ENCODE measurements at regions not wholly inside any gene's neighbourhood (a gene's known extent, or its start where the extent isn't known, plus 50 kb on each side); places are given as distances from the start of the nearest gene placed in this dataset.

DNA sequence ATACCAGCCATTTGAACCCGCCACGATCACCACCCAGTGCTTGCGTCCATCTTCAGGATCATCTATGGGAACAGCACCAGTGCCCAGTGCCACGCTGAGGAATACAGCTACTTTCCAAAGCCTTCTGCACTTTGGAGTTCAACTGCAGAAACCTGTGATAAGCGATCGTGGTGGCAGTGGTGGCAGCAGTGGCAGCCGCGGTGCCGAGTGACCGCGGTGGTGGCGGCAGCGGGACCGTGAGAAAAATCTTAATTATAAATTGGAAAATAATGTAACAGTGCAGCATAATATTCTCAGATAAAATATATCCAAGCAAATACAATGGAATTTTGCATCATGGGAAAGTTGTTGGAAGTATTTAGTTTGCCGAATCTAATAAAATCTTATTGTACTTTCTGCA is 2270.9 kb downstream of the PCDH9 start:
- TF ChIP-seq, protein P1, sequence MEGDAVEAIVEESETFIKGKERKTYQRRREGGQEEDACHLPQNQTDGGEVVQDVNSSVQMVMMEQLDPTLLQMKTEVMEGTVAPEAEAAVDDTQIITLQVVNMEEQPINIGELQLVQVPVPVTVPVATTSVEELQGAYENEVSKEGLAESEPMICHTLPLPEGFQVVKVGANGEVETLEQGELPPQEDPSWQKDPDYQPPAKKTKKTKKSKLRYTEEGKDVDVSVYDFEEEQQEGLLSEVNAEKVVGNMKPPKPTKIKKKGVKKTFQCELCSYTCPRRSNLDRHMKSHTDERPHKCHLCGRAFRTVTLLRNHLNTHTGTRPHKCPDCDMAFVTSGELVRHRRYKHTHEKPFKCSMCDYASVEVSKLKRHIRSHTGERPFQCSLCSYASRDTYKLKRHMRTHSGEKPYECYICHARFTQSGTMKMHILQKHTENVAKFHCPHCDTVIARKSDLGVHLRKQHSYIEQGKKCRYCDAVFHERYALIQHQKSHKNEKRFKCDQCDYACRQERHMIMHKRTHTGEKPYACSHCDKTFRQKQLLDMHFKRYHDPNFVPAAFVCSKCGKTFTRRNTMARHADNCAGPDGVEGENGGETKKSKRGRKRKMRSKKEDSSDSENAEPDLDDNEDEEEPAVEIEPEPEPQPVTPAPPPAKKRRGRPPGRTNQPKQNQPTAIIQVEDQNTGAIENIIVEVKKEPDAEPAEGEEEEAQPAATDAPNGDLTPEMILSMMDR (IDR thresholded peaks at IDR 0.05) = no peak
- no peak for TF ChIP-seq EP300 (IDR thresholded peaks at IDR 0.05)
- no peak for TF ChIP-seq POLR2AphosphoS5 (IDR thresholded peaks at IDR 0.05)
- TF ChIP-seq POLR2A (IDR thresholded peaks at IDR 0.05; ENCODE audit: low read depth) = no peak

All from esophagus muscularis mucosa (tissue), 4 donors.